ENCODE measurements at regions not wholly inside any gene's neighbourhood (a gene's known extent, or its start where the extent isn't known, plus 50 kb on each side); places are given as distances from the start of the nearest gene placed in this dataset.
A peak's percentile ranks its signal among the peaks of the same experiment; 100 is the strongest.
"Not testable (repeated sequence)": the region's sequence is repeated elsewhere in the genome, so short reads cannot be mapped to it uniquely, and the experiment has no call there.

DNA sequence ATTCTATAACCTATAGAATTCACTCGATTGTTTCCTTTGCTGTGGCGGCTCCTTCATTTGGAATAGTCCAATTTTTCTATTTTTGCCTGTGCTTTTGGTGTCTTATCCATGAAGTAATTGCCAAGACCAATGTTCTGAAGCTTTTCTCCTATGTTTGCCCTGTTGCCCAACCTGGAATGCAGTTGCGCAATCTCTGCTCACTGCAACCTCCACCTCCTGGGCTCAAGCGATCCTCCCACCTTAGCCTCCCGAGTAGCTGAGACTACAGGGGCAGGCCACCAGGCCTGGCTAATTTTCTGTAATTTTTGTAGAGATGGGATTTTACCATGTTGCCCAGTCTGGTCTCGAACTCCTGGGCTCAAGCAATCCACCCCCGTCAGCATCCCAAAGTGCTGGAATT is 163.5 kb downstream of the OR2B2 start (continued):
- no peak for TF ChIP-seq ISL1 (CRISPR knock-in tag; IDR thresholded peaks at IDR 0.05)
- TF ChIP-seq, protein P1, sequence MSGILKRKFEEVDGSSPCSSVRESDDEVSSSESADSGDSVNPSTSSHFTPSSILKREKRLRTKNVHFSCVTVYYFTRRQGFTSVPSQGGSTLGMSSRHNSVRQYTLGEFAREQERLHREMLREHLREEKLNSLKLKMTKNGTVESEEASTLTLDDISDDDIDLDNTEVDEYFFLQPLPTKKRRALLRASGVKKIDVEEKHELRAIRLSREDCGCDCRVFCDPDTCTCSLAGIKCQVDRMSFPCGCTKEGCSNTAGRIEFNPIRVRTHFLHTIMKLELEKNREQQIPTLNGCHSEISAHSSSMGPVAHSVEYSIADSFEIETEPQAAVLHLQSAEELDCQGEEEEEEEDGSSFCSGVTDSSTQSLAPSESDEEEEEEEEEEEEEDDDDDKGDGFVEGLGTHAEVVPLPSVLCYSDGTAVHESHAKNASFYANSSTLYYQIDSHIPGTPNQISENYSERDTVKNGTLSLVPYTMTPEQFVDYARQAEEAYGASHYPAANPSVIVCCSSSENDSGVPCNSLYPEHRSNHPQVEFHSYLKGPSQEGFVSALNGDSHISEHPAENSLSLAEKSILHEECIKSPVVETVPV (CRISPR knock-in tag; IDR thresholded peaks at IDR 0.05), result no peak

DNA sequence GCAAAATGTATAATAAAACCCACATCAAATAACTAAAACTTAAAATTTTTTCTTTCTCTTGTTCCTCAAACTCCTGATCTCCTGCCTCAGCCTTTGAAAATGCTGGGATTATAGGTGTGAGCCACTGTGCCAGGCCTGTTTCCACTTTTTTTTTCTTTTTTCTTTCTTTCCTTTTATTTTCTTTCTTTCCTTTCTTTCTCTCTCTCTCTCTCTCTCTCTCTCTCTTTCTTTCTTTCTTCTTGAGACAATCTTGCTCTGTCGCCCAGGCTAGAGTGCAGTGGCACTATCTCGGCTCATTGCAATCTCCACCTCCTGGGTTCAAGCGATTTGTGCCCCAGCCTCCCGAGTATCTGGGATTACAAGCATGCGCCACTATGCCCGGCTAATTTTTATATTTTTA is 164.6 kb downstream of the OR2B2 start:
- ATAC-seq, result no peak
- TF ChIP-seq, protein P2, sequence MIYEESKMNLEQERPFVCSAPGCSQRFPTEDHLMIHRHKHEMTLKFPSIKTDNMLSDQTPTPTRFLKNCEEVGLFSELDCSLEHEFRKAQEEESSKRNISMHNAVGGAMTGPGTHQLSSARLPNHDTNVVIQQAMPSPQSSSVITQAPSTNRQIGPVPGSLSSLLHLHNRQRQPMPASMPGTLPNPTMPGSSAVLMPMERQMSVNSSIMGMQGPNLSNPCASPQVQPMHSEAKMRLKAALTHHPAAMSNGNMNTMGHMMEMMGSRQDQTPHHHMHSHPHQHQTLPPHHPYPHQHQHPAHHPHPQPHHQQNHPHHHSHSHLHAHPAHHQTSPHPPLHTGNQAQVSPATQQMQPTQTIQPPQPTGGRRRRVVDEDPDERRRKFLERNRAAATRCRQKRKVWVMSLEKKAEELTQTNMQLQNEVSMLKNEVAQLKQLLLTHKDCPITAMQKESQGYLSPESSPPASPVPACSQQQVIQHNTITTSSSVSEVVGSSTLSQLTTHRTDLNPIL (CRISPR knock-in tag; IDR thresholded peaks at IDR 0.05; ENCODE audit: low read depth), result no peak

DNA sequence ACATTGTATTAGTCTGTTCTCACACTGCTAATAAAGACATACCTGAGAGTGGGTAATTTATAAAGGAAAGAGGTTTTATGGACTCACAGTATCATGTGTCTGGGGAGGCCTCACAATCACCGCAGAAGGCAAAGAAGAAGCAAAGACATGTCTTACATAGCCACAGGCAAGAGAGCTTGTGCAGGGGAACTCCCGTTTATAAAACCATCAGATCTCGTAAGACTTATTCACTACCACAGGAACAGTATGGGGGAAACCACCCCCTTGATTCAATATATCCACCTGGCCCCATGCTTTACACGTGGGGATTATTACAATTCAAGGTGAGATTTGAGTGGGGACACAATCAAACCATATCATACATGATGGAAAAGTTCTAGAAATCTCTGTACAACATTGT is 165.3 kb downstream of the OR2B2 start:
- not testable (repeated sequence) for ATAC-seq

DNA sequence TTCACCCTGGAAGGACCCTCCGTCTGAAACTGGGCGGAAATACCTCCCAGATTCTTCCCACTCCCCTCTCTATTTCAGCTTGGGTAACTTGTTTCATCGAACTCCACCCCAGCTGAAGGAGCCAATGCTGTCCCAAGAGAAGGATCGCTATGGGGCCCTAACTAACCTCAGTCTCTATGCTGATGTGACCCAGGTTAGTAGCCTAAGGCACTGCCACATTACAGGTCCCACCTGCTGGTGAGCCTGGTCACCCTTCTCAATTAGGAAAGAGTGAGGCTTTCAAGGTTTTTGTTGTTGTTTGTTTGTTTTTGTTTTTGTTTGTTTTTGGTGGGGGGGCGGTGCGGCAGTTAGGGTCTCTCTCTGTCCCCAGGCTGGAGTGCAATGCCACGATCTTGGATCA is 168.4 kb downstream of the OR2B2 start:
- TF ChIP-seq, protein P3, sequence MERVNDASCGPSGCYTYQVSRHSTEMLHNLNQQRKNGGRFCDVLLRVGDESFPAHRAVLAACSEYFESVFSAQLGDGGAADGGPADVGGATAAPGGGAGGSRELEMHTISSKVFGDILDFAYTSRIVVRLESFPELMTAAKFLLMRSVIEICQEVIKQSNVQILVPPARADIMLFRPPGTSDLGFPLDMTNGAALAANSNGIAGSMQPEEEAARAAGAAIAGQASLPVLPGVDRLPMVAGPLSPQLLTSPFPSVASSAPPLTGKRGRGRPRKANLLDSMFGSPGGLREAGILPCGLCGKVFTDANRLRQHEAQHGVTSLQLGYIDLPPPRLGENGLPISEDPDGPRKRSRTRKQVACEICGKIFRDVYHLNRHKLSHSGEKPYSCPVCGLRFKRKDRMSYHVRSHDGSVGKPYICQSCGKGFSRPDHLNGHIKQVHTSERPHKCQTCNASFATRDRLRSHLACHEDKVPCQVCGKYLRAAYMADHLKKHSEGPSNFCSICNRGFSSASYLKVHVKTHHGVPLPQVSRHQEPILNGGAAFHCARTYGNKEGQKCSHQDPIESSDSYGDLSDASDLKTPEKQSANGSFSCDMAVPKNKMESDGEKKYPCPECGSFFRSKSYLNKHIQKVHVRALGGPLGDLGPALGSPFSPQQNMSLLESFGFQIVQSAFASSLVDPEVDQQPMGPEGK (CRISPR knock-in tag; IDR thresholded peaks at IDR 0.05; ENCODE audit: borderline replicate concordance), result no peak
- TF ChIP-seq PPARA (CRISPR knock-in tag; IDR thresholded peaks at IDR 0.05; ENCODE audit: borderline replicate concordance) (no peak), ARNTL (CRISPR knock-in tag; IDR thresholded peaks at IDR 0.05; ENCODE audit: borderline replicate concordance, low read depth) (no peak), RARB (CRISPR knock-in tag; IDR thresholded peaks at IDR 0.05) (no peak)
- peak; percentile 24; the same call in 2 of the 3 replicates for ATAC-seq

DNA sequence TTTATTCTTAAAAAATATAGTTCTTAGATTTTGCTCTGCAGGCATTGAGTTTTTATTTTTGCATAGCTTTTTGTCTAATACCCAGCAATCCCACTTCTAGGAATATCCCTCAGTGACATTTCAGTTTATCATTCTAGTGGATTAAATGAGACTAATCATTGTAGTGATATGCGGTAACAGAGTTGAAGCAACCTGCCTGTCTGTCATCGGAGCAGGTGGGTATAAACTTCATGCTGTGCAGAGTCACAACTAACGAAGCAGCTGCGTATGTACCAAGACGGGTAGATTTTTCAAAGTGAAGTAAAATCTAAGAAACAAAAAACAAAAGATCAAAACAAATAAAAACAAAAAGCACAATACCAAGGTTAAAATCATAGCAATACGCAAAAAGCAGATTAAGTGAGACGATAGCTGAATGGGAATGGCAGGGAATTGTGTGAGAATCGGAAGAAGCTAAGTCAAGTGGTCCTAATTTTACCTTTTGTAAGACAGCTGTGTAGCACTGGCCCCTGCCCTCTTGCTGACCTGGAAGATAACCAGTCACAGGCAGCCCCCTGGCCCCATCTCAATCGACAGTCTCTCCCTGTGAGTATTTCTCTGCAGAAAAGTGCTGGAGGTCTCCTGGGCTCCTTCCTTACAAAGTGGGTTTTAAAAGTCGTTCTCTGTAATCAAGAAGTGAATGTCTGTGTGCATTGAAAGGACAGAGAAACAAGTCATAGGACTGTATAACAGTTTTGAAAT is 169.2 kb downstream of the OR2B2 start:
- TF ChIP-seq OSR1 (CRISPR knock-in tag; IDR thresholded peaks at IDR 0.05), result no peak
- no peak for TF ChIP-seq RARB (CRISPR knock-in tag; IDR thresholded peaks at IDR 0.05)
- no peak for TF ChIP-seq PPARA (CRISPR knock-in tag; IDR thresholded peaks at IDR 0.05; ENCODE audit: borderline replicate concordance)
- TF ChIP-seq CSDC2 (CRISPR knock-in tag; IDR thresholded peaks at IDR 0.05), result no peak
- no peak for TF ChIP-seq TOX (CRISPR knock-in tag; IDR thresholded peaks at IDR 0.05; ENCODE audit: borderline replicate concordance)
- TF ChIP-seq ZNF565 (CRISPR knock-in tag; conservative IDR thresholded peaks at IDR 0.05; ENCODE audit: low read depth), result no peak
- TF ChIP-seq, protein P4, sequence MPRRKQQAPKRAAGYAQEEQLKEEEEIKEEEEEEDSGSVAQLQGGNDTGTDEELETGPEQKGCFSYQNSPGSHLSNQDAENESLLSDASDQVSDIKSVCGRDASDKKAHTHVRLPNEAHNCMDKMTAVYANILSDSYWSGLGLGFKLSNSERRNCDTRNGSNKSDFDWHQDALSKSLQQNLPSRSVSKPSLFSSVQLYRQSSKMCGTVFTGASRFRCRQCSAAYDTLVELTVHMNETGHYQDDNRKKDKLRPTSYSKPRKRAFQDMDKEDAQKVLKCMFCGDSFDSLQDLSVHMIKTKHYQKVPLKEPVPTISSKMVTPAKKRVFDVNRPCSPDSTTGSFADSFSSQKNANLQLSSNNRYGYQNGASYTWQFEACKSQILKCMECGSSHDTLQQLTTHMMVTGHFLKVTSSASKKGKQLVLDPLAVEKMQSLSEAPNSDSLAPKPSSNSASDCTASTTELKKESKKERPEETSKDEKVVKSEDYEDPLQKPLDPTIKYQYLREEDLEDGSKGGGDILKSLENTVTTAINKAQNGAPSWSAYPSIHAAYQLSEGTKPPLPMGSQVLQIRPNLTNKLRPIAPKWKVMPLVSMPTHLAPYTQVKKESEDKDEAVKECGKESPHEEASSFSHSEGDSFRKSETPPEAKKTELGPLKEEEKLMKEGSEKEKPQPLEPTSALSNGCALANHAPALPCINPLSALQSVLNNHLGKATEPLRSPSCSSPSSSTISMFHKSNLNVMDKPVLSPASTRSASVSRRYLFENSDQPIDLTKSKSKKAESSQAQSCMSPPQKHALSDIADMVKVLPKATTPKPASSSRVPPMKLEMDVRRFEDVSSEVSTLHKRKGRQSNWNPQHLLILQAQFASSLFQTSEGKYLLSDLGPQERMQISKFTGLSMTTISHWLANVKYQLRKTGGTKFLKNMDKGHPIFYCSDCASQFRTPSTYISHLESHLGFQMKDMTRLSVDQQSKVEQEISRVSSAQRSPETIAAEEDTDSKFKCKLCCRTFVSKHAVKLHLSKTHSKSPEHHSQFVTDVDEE (CRISPR knock-in tag; IDR thresholded peaks at IDR 0.05), result no peak
- ATAC-seq, result peak; percentile 13; the same call in 2 of the 3 replicates

DNA sequence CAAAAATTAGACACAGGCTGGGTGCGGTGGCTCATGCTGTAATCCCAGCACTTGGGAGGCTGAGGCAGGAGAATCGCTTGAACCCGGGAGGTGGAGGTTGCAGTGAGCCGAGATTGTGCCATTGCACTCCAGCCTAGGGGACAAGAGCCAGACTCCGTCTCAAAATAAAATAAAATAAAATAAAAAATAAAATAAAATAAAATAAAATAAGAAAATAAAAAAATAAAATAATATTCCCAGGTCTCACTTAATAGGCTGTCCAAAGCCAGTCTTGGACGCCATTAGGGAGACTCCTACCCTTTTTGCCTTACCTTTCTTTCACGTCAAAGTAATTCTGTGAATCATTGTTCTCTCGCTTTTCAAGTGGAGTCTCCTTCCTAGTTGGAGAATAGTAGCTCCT is 172.3 kb downstream of the OR2B2 start:
- not testable (repeated sequence) for ATAC-seq

DNA sequence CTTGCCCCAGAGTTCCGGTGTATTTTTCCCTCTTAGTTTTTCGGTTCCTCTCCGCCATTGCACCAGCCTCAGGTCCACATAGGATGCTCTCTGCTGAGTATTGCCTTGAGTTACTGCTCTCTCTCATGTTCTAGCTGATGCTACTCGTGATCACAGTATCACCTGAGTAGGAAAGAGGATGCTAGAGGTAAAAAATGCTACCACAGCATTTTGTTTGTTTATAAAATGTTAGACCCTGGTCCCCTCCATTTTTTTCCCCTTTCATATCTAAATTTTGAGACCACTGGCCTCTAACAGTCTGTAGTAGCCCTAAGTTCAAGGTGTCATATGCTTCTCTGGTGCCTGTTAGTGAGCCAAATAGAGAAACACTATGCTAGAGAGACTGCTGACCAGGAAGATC is 175.5 kb downstream of the OR2B2 start:
- no peak for ATAC-seq
- TF ChIP-seq, protein P5, sequence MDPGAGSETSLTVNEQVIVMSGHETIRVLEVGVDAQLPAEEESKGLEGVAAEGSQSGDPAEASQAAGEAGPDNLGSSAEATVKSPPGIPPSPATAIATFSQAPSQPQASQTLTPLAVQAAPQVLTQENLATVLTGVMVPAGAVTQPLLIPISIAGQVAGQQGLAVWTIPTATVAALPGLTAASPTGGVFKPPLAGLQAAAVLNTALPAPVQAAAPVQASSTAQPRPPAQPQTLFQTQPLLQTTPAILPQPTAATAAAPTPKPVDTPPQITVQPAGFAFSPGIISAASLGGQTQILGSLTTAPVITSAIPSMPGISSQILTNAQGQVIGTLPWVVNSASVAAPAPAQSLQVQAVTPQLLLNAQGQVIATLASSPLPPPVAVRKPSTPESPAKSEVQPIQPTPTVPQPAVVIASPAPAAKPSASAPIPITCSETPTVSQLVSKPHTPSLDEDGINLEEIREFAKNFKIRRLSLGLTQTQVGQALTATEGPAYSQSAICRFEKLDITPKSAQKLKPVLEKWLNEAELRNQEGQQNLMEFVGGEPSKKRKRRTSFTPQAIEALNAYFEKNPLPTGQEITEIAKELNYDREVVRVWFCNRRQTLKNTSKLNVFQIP (CRISPR knock-in tag; IDR thresholded peaks at IDR 0.05; ENCODE audit: borderline replicate concordance, low read depth), result no peak
- TF ChIP-seq TOX (CRISPR knock-in tag; IDR thresholded peaks at IDR 0.05; ENCODE audit: borderline replicate concordance), result no peak
- TF ChIP-seq ARNTL (CRISPR knock-in tag; IDR thresholded peaks at IDR 0.05; ENCODE audit: borderline replicate concordance, low read depth), result no peak
- TF ChIP-seq ZNF565 (CRISPR knock-in tag; conservative IDR thresholded peaks at IDR 0.05; ENCODE audit: low read depth), result no peak
- TF ChIP-seq ISL1 (CRISPR knock-in tag; IDR thresholded peaks at IDR 0.05), result no peak
- no peak for TF ChIP-seq BACH2 (CRISPR knock-in tag; IDR thresholded peaks at IDR 0.05; ENCODE audit: borderline replicate concordance)
- TF ChIP-seq RARB (CRISPR knock-in tag; IDR thresholded peaks at IDR 0.05), result no peak
- TF ChIP-seq, protein P1 (CRISPR knock-in tag; IDR thresholded peaks at IDR 0.05), result no peak
- TF ChIP-seq GLIS3 (CRISPR knock-in tag; IDR thresholded peaks at IDR 0.05), result no peak
- TF ChIP-seq ZNF70 (CRISPR knock-in tag; IDR thresholded peaks at IDR 0.05), result no peak
- no peak for TF ChIP-seq CSDC2 (CRISPR knock-in tag; IDR thresholded peaks at IDR 0.05)
- no peak for TF ChIP-seq OSR1 (CRISPR knock-in tag; IDR thresholded peaks at IDR 0.05)
